RWPE2 (cell line): ENCODE measurements at regions not wholly inside any gene's neighbourhood (a gene's known extent, or its start where the extent isn't known, plus 50 kb on each side); places are given as distances from the start of the nearest gene placed in this dataset.

ENCODE experiments used
- ATAC-seq: fragments of 200-7000 bp; cut with Tn5 transposase; 3 replicates; pipeline ENCODE4 v1.9.1; 2021; ENCODE audit warnings: low read depth
- DNase-seq: peaks from one replicate; pipeline ENCODE4 v3.0.0-alpha.2; 2020; ENCODE audit warnings: low spot score
- H3K27ac ChIP-seq: fragments of 450-650 bp; 2 replicates; pipeline ENCODE4 v1.5.1; 2017; ENCODE audit warnings: mild to moderate bottlenecking; ENCODE audit not compliant: poor library complexity, severe bottlenecking
- H3K27me3 ChIP-seq: fragments of 250-450 bp; sonication (Bioruptor Pico); 2 replicates; pipeline ENCODE4 v1.5.1; 2021; ENCODE audit warnings: mild to moderate bottlenecking, moderate library complexity; ENCODE audit not compliant: insufficient read depth, poor library complexity, severe bottlenecking
- H3K36me3 ChIP-seq: fragments of 250-450 bp; sonication (Bioruptor Pico); 2 replicates; pipeline ENCODE4 v1.5.1; 2020; ENCODE audit warnings: low read depth, mild to moderate bottlenecking, moderate library complexity
- H3K4me1 ChIP-seq: fragments of 250-450 bp; sonication (Bioruptor Pico); 2 replicates; pipeline ENCODE4 v1.5.1; 2021; ENCODE audit warnings: mild to moderate bottlenecking, moderate library complexity; ENCODE audit not compliant: insufficient read depth, poor library complexity, severe bottlenecking
- H3K4me3 ChIP-seq: fragments of 250-450 bp; sonication (Bioruptor Pico); 2 replicates; pipeline ENCODE4 v1.5.1; 2021; ENCODE audit warnings: mild to moderate bottlenecking, moderate library complexity; ENCODE audit not compliant: severe bottlenecking
- H3K9me3 ChIP-seq: fragments of 250-450 bp; sonication (Bioruptor Pico); 2 replicates; pipeline ENCODE4 v1.5.1; 2021; ENCODE audit warnings: mild to moderate bottlenecking, moderate library complexity; ENCODE audit not compliant: severe bottlenecking
- CTCF ChIP-seq: fragments of 450-650 bp; IDR thresholded peaks from one replicate; pipeline ENCODE4 v1.5.1; 2017; ENCODE audit warnings: mild to moderate bottlenecking, moderate library complexity; ENCODE audit not compliant: poor library complexity, severe bottlenecking

- Histone ChIP-seq H3K4me1 (no peaks in the 10 kb centered on the region), H3K9me3 (no peaks in the 10 kb centered on the region), H3K27me3 (no peaks in the 10 kb centered on the region), H3K4me3 (no peak overlapping the region), H3K36me3 (no peaks in the 10 kb centered on the region), H3K27ac (no peak overlapping the region)
- no peak for ATAC-seq
- no peak for DNase-seq
- no peak for TF ChIP-seq CTCF
Measured at GRCh38 chr5:64110222-64110621, 55.4 kb upstream of the RNF180 start.

GRCh38 chr5:64108674-64109073 lies 57.0 kb upstream of the RNF180 start:
- Histone ChIP-seq H3K4me3 (no peak overlapping the region), H3K27ac (no peak overlapping the region), H3K27me3 (no peaks in the 10 kb centered on the region), H3K9me3 (no peaks in the 10 kb centered on the region), H3K36me3 (no peaks in the 10 kb centered on the region), H3K4me1 (no peaks in the 10 kb centered on the region)
- DNase-seq: no peak
- no peak for ATAC-seq
- no peak for TF ChIP-seq CTCF

DNA sequence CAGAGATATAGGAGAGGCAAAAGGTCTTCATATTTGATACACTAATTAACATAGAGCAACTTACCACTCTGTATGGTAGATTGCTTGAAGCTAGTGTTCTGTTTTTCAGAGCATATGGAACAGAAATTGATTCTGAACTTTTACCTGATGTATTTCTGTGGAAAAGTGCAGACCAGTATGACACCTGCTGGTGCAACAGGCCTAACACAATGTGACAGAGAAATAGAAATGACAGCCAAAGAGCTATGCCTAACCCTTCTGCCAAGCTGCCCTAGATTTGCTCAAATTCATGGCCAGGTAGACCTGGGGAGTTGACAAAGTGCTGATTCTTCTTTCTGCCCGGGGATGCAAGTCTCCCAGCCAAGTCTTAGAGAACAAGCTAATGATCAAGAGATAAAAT lies 65.4 kb upstream of the RNF180 start:
- H3K36me3 ChIP-seq: no peaks in the 10 kb centered on the region
- DNase-seq: no peak
- TF ChIP-seq CTCF: no peak
- ATAC-seq: no peak; the same call in 2 of the 3 replicates
- H3K4me1 ChIP-seq: no peaks in the 10 kb centered on the region
- no peak overlapping the region for H3K4me3 ChIP-seq
- no peak overlapping the region for H3K27ac ChIP-seq
- no peaks in the 10 kb centered on the region for H3K9me3 ChIP-seq
- H3K27me3 ChIP-seq: no peaks in the 10 kb centered on the region

DNA sequence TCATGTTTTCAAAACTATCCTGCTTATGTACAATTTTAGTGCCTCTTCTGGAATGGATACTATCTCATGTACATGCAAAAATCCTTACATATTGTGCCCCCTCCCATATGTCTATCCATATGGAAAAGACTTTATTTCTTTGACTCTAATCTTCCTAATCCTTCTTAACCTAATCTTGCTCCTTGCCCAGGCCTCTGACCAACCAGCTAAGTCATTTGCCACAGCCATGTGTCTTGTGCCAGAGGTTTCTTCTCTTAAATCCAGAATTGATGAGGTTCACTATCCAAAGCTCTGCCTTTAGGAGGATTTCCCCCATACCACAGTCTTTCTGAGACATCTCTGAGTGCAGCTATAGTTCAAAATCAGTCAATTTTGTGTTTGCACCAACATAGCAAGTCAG lies 68.9 kb upstream of the RNF180 start:
- TF ChIP-seq CTCF: no peak
- ATAC-seq: no peak
- no peaks in the 10 kb centered on the region for H3K9me3 ChIP-seq
- H3K4me1 ChIP-seq: no peaks in the 10 kb centered on the region
- no peak overlapping the region for H3K27ac ChIP-seq
- H3K27me3 ChIP-seq: no peaks in the 10 kb centered on the region
- DNase-seq: no peak
- no peaks in the 10 kb centered on the region for H3K36me3 ChIP-seq
- H3K4me3 ChIP-seq: no peak overlapping the region

DNA sequence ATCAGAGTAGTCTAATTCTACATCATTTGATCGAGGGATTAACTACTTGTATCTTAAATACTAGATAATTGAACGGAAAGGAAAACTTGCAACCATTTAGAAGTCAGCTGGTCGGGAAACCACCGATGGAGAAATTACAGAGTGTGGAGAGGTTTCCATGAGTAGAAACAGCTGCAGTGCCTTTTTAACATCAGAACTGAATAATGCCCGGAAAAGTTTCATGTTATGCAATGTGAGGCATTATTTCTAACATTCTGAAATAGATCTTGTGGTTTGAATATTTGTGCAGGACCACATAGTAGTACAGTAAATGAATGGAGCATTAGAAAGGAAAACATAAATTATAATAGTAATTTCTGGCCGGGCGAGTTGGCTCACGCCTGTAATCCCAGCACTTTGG lies 88.1 kb upstream of the RNF180 start:
- no peak overlapping the region for H3K4me3 ChIP-seq
- no peak overlapping the region for H3K27ac ChIP-seq
- no peak for ATAC-seq
- no peaks in the 10 kb centered on the region for H3K9me3 ChIP-seq
- no peaks in the 10 kb centered on the region for H3K36me3 ChIP-seq
- DNase-seq: no peak
- H3K4me1 ChIP-seq: no peaks in the 10 kb centered on the region
- no peak for TF ChIP-seq CTCF
- H3K27me3 ChIP-seq: peaks cover 9% of the 10 kb centered on the region
